Stomach (tissue), 4 donors: ENCODE measurements at regions not wholly inside any gene's neighbourhood (a gene's known extent, or its start where the extent isn't known, plus 50 kb on each side); places are given as distances from the start of the nearest gene placed in this dataset.
"Not testable (repeated sequence)": the region's sequence is repeated elsewhere in the genome, so short reads cannot be mapped to it uniquely, and the experiment has no call there.

Experiments
- POLR2A ChIP-seq, 4 donors: fragments of 450-650 bp; IDR thresholded peaks; one replicate each; pipeline ENCODE4 v1.6.1; 2016; ENCODE audit warnings: antibody characterized with exemption in 4 of 4, control low read depth in 2 of 4, mild to moderate bottlenecking in 1 of 4, moderate library complexity in 1 of 4
- TF ChIP-seq, protein P1 (sequence below), 7 experiments: fragments of 450-650 bp in 4 of 7; fragments of 200-600 bp in 3 of 7; sonication (generic) in 3 of 7; IDR thresholded peaks; one replicate each; pipeline ENCODE4 v1.5.1; 2016 to 2019; ENCODE audit warnings: antibody characterized with exemption in 7 of 7, control low read depth in 2 of 7, mild to moderate bottlenecking in 1 of 7

DNA sequence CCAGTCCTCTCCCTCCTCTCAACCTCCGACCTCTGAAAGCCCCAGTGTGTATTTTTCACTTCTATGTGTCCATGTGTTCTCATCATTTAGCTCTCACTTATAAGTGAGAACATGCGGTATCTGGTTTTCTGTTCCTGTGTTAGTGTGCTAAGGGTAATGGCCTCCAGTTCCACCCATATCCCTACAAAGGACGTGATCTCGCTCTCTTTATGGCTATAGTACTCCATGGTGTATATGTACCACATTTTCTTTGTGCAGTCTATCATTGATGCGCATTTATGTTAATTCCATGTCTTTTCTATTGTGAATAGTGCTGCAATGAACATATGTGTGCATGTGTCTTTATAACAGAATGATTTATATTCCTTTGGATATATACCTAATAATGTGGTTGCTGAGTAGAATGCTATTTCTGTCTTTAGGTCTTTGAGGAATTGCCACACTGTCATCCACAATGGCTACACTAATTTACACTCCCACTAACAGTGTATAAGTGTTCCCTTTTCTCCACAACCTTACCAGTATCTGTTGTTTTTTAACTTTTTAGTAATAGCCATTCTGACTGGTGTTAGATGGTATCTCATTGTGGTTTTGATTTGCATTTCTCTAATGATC is 749.3 kb upstream of the ARRDC3 start:
- TF ChIP-seq, protein P1, sequence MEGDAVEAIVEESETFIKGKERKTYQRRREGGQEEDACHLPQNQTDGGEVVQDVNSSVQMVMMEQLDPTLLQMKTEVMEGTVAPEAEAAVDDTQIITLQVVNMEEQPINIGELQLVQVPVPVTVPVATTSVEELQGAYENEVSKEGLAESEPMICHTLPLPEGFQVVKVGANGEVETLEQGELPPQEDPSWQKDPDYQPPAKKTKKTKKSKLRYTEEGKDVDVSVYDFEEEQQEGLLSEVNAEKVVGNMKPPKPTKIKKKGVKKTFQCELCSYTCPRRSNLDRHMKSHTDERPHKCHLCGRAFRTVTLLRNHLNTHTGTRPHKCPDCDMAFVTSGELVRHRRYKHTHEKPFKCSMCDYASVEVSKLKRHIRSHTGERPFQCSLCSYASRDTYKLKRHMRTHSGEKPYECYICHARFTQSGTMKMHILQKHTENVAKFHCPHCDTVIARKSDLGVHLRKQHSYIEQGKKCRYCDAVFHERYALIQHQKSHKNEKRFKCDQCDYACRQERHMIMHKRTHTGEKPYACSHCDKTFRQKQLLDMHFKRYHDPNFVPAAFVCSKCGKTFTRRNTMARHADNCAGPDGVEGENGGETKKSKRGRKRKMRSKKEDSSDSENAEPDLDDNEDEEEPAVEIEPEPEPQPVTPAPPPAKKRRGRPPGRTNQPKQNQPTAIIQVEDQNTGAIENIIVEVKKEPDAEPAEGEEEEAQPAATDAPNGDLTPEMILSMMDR (IDR thresholded peaks at IDR 0.05), result not testable (repeated sequence)
- not testable (repeated sequence) for TF ChIP-seq POLR2A (IDR thresholded peaks at IDR 0.05)
